A673 (cell line): ENCODE measurements at regions not wholly inside any gene's neighbourhood (a gene's known extent, or its start where the extent isn't known, plus 50 kb on each side); places are given as distances from the start of the nearest gene placed in this dataset.

Experiments used
- CTCF ChIP-seq: fragments of 300-800, 200-600 bp; sonication (generic); conservative IDR thresholded peaks from 2 replicates; pipeline ENCODE4 v1.5.1; 2017; ENCODE audit warnings: low read depth, mild to moderate bottlenecking, antibody characterized with exemption, low read length, moderate library complexity, mixed read lengths
- EZH2 ChIP-seq: fragments of 200-600 bp; sonication (generic); IDR thresholded peaks from 2 replicates; pipeline ENCODE4 v1.6.1; 2017; ENCODE audit warnings: borderline replicate concordance, low read depth, mild to moderate bottlenecking, mixed read lengths, antibody characterized with exemption, low read length; ENCODE audit not compliant: poor library complexity, severe bottlenecking

- no peak for TF ChIP-seq CTCF
- no peak for TF ChIP-seq EZH2
Observed at GRCh38 chr10:118457824-118458428, 115.8 kb upstream of the FAM204A start.
